GM19452 (cell line): ENCODE measurements at regions not wholly inside any gene's neighbourhood (a gene's known extent, or its start where the extent isn't known, plus 50 kb on each side); places are given as distances from the start of the nearest gene placed in this dataset.

Source experiments
- ATAC-seq: cut with Tn5 transposase; IDR thresholded peaks from one replicate; pipeline ENCODE4 v1.9.1; 2021; ENCODE audit not compliant: unreplicated experiment

GRCh38 chr13:104841110-104841509 lies 1694.4 kb downstream of the EFNB2 start:
- ATAC-seq: no peak

DNA sequence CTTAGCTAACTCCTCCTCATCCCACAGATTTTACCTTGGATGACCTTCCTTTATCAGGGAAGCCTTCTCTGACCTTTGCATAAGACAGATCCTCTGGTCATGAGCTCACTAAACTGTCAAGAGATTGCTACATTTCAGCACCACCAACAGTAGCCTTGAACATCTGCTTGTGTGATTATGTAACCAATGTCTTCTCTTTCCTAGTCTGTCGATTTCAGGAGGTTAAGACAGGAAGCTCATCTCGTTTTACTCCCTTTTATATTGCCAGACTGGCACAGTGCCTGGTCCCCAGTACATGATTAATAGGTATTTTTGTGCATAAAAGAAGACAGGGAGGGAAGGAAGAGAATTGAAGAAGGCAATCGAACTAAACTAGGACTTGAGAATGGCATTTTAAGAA lies 1697.7 kb downstream of the EFNB2 start:
- ATAC-seq: no peak

DNA sequence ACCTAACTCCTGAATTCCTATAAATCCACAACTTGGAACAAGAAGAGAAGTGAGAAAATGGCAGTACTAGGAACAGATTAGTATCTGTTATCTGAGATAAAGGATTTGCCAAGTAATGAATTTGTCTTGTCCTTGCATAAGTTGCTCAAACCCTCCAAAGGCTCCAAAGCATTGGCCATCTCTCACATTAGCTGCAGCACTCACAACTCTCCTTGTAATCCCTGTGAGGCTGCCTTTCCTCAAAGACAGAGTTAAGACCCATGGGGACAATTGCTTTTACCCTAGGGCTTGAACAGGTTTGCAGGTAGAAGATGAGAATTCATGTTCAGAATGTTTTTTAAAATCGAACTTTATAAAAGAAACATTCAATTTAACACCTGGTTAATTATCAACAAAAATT lies 1702.2 kb downstream of the EFNB2 start:
- no peak for ATAC-seq

DNA sequence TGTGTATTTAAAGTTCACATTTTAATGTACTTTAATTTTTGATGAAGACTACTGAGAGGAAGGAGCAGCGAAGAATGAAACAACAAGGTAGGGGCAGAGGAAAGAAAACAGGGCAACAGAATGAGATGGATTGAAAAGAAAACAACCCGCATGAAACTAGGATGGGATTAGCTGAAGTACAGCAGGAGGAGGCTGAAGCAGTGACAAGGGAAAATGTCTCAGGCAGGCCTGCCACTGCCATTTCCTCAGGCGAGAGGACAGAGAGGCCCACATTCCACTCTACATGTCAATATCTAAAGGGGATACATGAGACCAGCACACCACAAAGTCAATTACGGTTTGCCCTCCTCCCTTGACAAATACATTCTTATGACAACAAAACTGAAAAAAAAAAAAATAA lies 1703.2 kb downstream of the EFNB2 start:
- ATAC-seq: no peak

- ATAC-seq: no peak
Measured at GRCh38 chr13:104831831-104832230, 1703.6 kb downstream of the EFNB2 start.

- no peak for ATAC-seq
Measured at GRCh38 chr13:104823709-104824108, 1711.8 kb downstream of the EFNB2 start.

- ATAC-seq: no peak
Measured at GRCh38 chr13:104823071-104823470, 1712.4 kb downstream of the EFNB2 start.

DNA sequence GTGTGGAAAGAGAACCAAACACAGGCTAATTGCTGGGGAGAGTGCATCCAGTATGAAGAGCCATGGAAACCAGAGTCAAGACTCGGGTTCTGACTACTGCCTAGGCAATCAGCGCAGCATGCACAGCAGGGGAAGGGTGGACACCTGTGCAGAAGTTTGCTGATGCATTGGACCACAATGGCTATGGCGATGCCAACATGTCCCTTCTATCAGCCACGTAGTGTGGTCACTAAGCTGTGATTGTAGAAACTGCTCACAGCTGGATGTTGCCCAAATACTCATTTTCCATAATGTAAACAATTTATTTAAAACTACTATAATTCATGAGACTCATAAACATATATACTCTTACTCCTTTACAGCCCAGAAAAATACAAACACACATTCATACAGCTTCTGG lies 1718.2 kb downstream of the EFNB2 start:
- no peak for ATAC-seq

DNA sequence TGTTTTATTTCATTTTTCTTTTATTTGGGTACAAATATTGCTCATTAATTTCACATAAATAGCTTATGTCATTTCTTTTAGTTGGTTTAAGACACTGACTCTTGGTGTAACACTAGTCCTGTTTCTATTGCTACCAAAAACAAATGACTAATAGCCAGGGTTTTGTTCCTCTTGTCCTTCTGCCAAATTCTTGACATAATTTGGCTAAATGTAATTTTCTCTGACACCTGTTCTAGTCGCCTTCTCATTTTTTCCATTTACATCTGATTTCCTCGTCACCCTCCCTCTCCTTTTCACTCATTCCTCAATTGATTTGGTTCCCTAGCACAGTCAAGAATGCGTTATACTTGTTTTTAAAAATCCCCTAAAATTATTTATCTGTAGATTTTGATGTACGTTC lies 1718.7 kb downstream of the EFNB2 start:
- no peak for ATAC-seq

- ATAC-seq: no peak
Measured at GRCh38 chr13:104810242-104810641, 1725.2 kb downstream of the EFNB2 start.

GRCh38 chr13:104809483-104809882 lies 1726.0 kb downstream of the EFNB2 start:
- ATAC-seq: no peak

DNA sequence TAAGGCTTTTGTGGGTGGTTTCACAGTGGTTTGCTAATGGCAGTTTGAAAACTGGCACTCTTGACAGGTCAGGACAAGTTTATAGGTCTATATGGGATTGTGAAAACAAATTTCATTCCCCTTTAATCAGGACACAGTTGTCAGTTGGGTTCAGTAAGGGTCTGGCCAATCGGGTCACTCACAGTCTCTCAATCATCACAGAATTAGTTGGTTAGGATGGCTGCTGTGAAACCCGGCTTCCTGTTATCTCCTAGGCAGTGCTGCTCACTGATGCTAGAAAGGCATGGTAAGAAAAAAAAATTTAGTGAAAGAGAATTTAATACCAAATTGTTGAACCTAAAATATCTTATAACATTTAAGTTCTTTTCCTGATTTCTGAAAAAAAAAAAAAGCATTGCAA lies 1730.1 kb downstream of the EFNB2 start:
- ATAC-seq: no peak

DNA sequence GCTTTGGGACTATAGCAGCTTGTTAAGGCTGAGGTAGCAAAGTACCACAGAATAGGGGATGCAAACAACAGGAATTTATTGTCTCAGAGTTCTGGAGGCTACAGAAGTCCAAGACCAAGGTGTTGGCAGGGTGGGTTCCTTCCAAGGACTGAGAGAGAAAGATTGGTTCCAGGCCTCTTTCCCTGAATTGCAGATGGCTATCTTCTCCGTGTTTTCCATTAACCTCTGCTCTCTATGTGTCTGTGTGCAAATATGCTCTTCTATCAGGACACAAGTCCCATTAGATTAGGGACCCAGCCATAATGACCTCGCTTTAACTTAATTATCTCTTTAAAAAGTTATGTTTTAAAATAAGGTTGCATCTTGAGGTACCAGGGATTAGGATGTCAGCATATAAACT lies 1732.9 kb upstream of the SLC10A2 start:
- ATAC-seq: no peak

- no peak for ATAC-seq
Measured at GRCh38 chr13:104798486-104798885, 1732.3 kb upstream of the SLC10A2 start.

- no peak for ATAC-seq
Measured at GRCh38 chr13:104796581-104796980, 1730.4 kb upstream of the SLC10A2 start.

GRCh38 chr13:104785952-104786351 lies 1719.7 kb upstream of the SLC10A2 start:
- no peak for ATAC-seq

- no peak for ATAC-seq
Measured at GRCh38 chr13:104784891-104785290, 1718.7 kb upstream of the SLC10A2 start.

DNA sequence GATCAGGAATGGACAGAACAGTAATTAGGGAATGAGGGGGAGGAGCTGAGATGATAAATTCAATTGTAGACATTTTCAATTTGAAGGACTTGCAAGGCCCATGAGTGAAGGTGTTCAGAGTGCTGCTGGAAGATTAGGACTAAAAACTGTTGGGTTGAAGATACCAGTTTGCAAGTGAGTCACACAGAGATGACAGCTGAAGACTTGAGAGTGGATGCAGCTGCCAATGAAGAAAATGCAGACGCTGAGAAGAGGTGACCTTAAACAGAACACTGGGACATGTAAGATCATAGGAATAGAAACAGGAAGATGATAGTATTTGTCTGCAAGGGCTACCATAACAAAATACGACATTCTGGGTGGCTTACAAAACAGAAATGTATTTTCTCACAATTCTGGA lies 1716.5 kb upstream of the SLC10A2 start:
- no peak for ATAC-seq

- ATAC-seq: no peak
Measured at GRCh38 chr13:104779311-104779993, 1713.2 kb upstream of the SLC10A2 start.

DNA sequence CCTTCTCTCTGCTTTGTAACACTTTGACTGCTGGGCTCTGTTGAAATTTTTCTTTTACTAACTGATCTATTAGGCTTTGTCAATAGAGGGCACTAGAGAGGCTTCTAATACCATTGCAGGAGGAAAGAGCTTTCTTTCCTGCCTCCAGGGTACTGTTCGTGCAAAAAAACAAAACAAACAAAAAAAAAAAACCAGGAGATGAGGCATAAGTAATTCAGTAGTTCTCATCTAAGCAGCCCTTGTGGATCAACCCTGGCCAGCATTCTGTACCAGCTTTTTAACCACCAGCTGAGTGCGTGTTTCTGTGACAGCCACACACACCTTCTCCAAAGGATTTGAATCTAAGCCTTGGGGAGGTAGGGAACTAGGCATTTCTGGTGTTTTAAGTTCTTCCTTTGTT lies 1707.6 kb upstream of the SLC10A2 start:
- no peak for ATAC-seq

GRCh38 chr13:104769545-104769944 lies 1703.3 kb upstream of the SLC10A2 start:
- no peak for ATAC-seq

- ATAC-seq: no peak
Measured at GRCh38 chr13:104766319-104766718, 1700.1 kb upstream of the SLC10A2 start.

DNA sequence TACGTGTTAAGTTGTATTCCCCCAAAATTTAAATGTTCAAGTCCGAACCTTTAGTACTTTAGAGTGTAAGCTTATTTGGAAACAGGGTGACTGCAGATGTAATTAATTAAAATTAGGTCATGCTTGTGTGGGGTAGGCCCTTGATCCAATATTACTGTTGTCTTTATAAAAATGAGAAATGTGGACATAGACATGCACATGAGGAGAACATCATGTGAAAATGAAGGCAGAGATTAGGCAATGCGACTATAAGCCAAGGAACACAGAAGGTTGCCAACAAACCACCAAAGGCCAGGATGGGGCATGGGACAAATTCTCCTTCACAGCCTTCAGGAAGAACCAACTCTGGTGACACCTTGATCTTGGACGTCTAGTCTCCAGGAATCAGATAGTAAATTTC lies 1698.4 kb upstream of the SLC10A2 start:
- ATAC-seq: no peak
